HCT116 (cell line): ENCODE measurements at regions not wholly inside any gene's neighbourhood (a gene's known extent, or its start where the extent isn't known, plus 50 kb on each side); places are given as distances from the start of the nearest gene placed in this dataset.

Experiments
- ATAC-seq: fragments of 200-7000 bp; cut with Tn5 transposase; 2 replicates; pipeline ENCODE4 v1.9.1; 2020; ENCODE audit warnings: mild to moderate bottlenecking, moderate library complexity
- BruUV-seq: library from RNA; stranded (reverse); fragments of 400-500 nt; replicated peaks from 2 replicates; lab custom pipeline; 2021; lab: Mats Ljungman, UMichigan
- CTCF ChIA-PET: fragments of 300-600 bp; sonication (Branson Sonifier 250); formaldehyde crosslinking; loops from one replicate; lab custom pipeline; 2021; ENCODE audit warnings: antibody characterized with exemption; lab: Charles Lee
- POLR2A ChIA-PET: fragments of 300-600, 350-600 bp; sonication (Branson Sonifier 250); formaldehyde crosslinking; loops from one replicate; lab custom pipeline; 2021; ENCODE audit warnings: antibody characterized with exemption; lab: Charles Lee
- RAD21 ChIA-PET, 2 experiments: fragments of 300-600 bp; sonication (Branson Sonifier 250); formaldehyde crosslinking; loops; one replicate each; lab custom pipeline; 2023; ENCODE audit warnings: low total read pairs in 2 of 2; ENCODE audit not compliant: uncharacterized antibody in 2 of 2, unreplicated experiment in 2 of 2, low non-redundant PET in 1 of 2; lab: Charles Lee
- DNase-seq: peaks from one replicate; pipeline ENCODE4 v3.0.0-alpha.2; 2010; ENCODE audit warnings: low read depth, low spot score
- H2AFZ ChIP-seq: fragments of 200-600 bp; shearing (Covaris generic), sonication (generic); 2 replicates; pipeline ENCODE4 v1.6.1; 2017; ENCODE audit warnings: low read depth, mixed run types, mixed read lengths, antibody characterized with exemption, low read length; ENCODE audit not compliant: poor library complexity, severe bottlenecking
- H3K27ac ChIP-seq: 2 replicates; pipeline ENCODE4 v1.5.1; 2012; ENCODE audit warnings: low read depth, low read length
- H3K27me3 ChIP-seq: fragments of 200-600 bp; sonication (generic); 2 replicates; pipeline ENCODE4 v1.6.1; 2016; ENCODE audit warnings: mixed run types, low read length, mixed read lengths; ENCODE audit not compliant: insufficient read depth
- H3K36me3 ChIP-seq, 2 experiments: fragments of 200-500 bp in 1 of 2; fragments of 200-600 bp in 1 of 2; sonication (Bioruptor generic) in 1 of 2; sonication (generic) in 1 of 2; 2 replicates each; pipeline versions ENCODE4 v1.5.1 to v1.6.1; 2014 to 2016; ENCODE audit warnings: low read length in 2 of 2, inconsistent platforms in 1 of 2, mixed read lengths in 1 of 2, mixed run types in 1 of 2; ENCODE audit not compliant: insufficient read depth in 2 of 2, control insufficient read depth in 1 of 2
- H3K4me1 ChIP-seq, 2 experiments: fragments of 200-600 bp in 1 of 2; sonication (generic) in 1 of 2; 2 replicates each; pipeline versions ENCODE4 v1.5.1 to v1.6.1; 2012 to 2017; ENCODE audit warnings: low read length in 2 of 2, inconsistent platforms in 1 of 2, mild to moderate bottlenecking in 1 of 2, mixed read lengths in 1 of 2, mixed run types in 1 of 2, moderate library complexity in 1 of 2; ENCODE audit not compliant: insufficient read depth in 2 of 2, control insufficient read depth in 1 of 2
- H3K4me2 ChIP-seq: fragments of 200-600 bp; sonication (generic); 2 replicates; pipeline ENCODE4 v1.6.1; 2017; ENCODE audit warnings: mixed run types, low read length, mixed read lengths
- H3K4me3 ChIP-seq, 2 experiments: fragments of 200-600 bp in 1 of 2; sonication (generic) in 1 of 2; replicated peaks in 1 of 2; 2 replicates each; pipeline ENCODE4 v1.5.1; 2011 to 2016; ENCODE audit warnings: low read length in 2 of 2, control low read depth in 1 of 2, low read depth in 1 of 2, mild to moderate bottlenecking in 1 of 2, mixed read lengths in 1 of 2, mixed run types in 1 of 2
- H3K79me2 ChIP-seq: fragments of 200-600 bp; sonication (generic); 2 replicates; pipeline ENCODE4 v1.6.1; 2017; ENCODE audit warnings: mild to moderate bottlenecking, mixed run types, low read length, moderate library complexity, mixed read lengths; ENCODE audit not compliant: insufficient read depth
- H3K9ac ChIP-seq: fragments of 200-600 bp; sonication (generic); 2 replicates; pipeline ENCODE4 v1.6.1; 2016; ENCODE audit warnings: low read length, mixed read lengths
- H3K9me2 ChIP-seq: fragments of 200-600 bp; sonication (generic), shearing (Covaris generic); 2 replicates; pipeline ENCODE4 v1.6.1; 2017; ENCODE audit warnings: mixed run types, mild to moderate bottlenecking, moderate library complexity; ENCODE audit not compliant: insufficient read depth
- H3K9me3 ChIP-seq, 2 experiments: fragments of 200-500 bp in 1 of 2; fragments of 200-600 bp in 1 of 2; sonication (Bioruptor generic) in 1 of 2; sonication (generic) in 1 of 2; 2 replicates each; pipeline ENCODE4 v1.6.1; 2014 to 2017; ENCODE audit warnings: low read length in 2 of 2, mixed read lengths in 2 of 2, inconsistent platforms in 1 of 2, low read depth in 1 of 2, mild to moderate bottlenecking in 1 of 2, mixed run types in 1 of 2, moderate library complexity in 1 of 2; ENCODE audit not compliant: control insufficient read depth in 1 of 2, insufficient read depth in 1 of 2
- H4K20me1 ChIP-seq: fragments of 200-600 bp; sonication (generic), shearing (Covaris generic); 2 replicates; pipeline ENCODE4 v1.6.1; 2017; ENCODE audit warnings: mixed run types, mild to moderate bottlenecking, moderate library complexity; ENCODE audit not compliant: insufficient read depth
- CBX3 ChIP-seq: IDR thresholded peaks from 2 replicates; pipeline ENCODE4 v1.6.1; 2012; ENCODE audit warnings: low read depth
- CEBPB ChIP-seq: IDR thresholded peaks from 2 replicates; pipeline ENCODE4 v1.6.1; 2012; ENCODE audit warnings: low read depth
- EGR1 ChIP-seq: IDR thresholded peaks from 2 replicates; pipeline ENCODE4 v1.6.1; 2012; ENCODE audit warnings: low read depth
- ELF1 ChIP-seq: IDR thresholded peaks from 2 replicates; pipeline ENCODE4 v1.6.1; 2012; ENCODE audit warnings: low read depth, borderline replicate concordance
- EZH2 ChIP-seq: fragments of 200-600 bp; sonication (generic); IDR thresholded peaks from 2 replicates; pipeline ENCODE4 v1.6.1; 2017; ENCODE audit warnings: antibody characterized with exemption, mixed run types
- FOSL1 ChIP-seq: IDR thresholded peaks from 2 replicates; pipeline ENCODE4 v1.6.1; 2012; ENCODE audit warnings: low read depth
- POLR2AphosphoS5 ChIP-seq: IDR thresholded peaks from 2 replicates; pipeline ENCODE4 v1.6.1; 2011; ENCODE audit warnings: mild to moderate bottlenecking, low read depth, low read length, moderate library complexity
- RAD21 ChIP-seq: IDR thresholded peaks from 2 replicates; pipeline ENCODE4 v1.6.1; 2012; ENCODE audit warnings: low read depth, mild to moderate bottlenecking
- SIN3A ChIP-seq: IDR thresholded peaks from 2 replicates; pipeline ENCODE4 v1.6.1; 2012; ENCODE audit warnings: low read depth
- SP1 ChIP-seq: IDR thresholded peaks from 2 replicates; pipeline ENCODE4 v1.6.1; 2012; ENCODE audit warnings: low read depth
- SRF ChIP-seq: IDR thresholded peaks from 2 replicates; pipeline ENCODE4 v1.6.1; 2012; ENCODE audit warnings: low read depth
- TCF7L2 ChIP-seq: IDR thresholded peaks from 2 replicates; pipeline ENCODE4 v1.7.0; 2011; ENCODE audit warnings: borderline replicate concordance, inconsistent platforms; ENCODE audit not compliant: insufficient read depth, insufficient read length; ENCODE audit errors: extremely low read depth
- YY1 ChIP-seq: IDR thresholded peaks from 2 replicates; pipeline ENCODE4 v1.6.1; 2011; ENCODE audit warnings: low read length, low read depth, moderate library complexity, mild to moderate bottlenecking; ENCODE audit not compliant: insufficient replicate concordance; ENCODE audit errors: extremely low read depth
- ZFX ChIP-seq: fragments of 450-650 bp; IDR thresholded peaks from 2 replicates; pipeline ENCODE4 v1.6.1; 2017
- ZNF274 ChIP-seq: fragments of 200-500 bp; sonication (Bioruptor generic); IDR thresholded peaks from 2 replicates; pipeline ENCODE4 v1.6.1; 2014; ENCODE audit warnings: mild to moderate bottlenecking, low read depth, low read length, inconsistent platforms
- intact Hi-C: fragments of 100-400 bp; cut with micrococcal nuclease; formaldehyde crosslinking; loops from 2 replicates; pipeline ENCODE4 v1.10.0; 2022
- TF ChIP-seq, protein P1 (sequence below): IDR thresholded peaks from 2 replicates; pipeline ENCODE4 v1.6.1; 2012
- TF ChIP-seq, protein P2 (sequence below): IDR thresholded peaks from 2 replicates; pipeline ENCODE4 v1.6.1; 2011; ENCODE audit warnings: mild to moderate bottlenecking, low read length, moderate library complexity; ENCODE audit not compliant: insufficient replicate concordance; ENCODE audit errors: extremely low read depth
- TF ChIP-seq, protein P3 (sequence below), 3 experiments: fragments of 200-600 bp in 1 of 3; sonication (generic) in 1 of 3; IDR thresholded peaks in 2 of 3; conservative IDR thresholded peaks in 1 of 3; 2 replicates each; pipeline ENCODE4 v1.5.1; 2012 to 2017; ENCODE audit warnings: low read depth in 2 of 3, low read length in 2 of 3, antibody characterized with exemption in 1 of 3, borderline replicate concordance in 1 of 3, control low read depth in 1 of 3, mild to moderate bottlenecking in 1 of 3, mixed read lengths in 1 of 3, mixed run types in 1 of 3, moderate library complexity in 1 of 3; ENCODE audit not compliant: insufficient read depth in 1 of 3

DNA sequence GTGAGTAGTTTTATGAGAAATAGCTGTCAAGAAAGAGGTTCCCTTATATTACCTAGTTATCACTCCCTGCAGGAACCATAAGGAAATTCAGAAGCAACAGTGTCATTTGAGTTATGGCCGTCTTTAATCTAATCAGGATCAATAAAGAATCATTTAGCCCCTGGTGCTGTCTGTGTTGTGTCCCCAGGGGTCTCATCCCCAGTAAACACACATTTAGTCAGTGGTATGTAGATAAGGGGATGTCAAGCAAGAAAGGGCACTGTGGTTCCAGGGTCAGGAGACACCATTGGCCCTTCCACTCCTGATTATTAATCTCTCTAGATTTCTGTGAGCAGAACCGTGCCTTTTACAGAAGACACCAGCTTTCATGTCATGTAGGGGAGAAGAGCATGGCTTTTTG lies 158.0 kb upstream of the SEMA6A start:
- H3K79me2 ChIP-seq = no peaks in the 10 kb centered on the region
- H3K9me3 ChIP-seq = no peaks in the 10 kb centered on the region
- no peak overlapping the region for H3K4me3 ChIP-seq
- no peak for ATAC-seq
- H2AFZ ChIP-seq = no peak overlapping the region
- no TSS peak for BruUV-seq
- no peak for TF ChIP-seq POLR2AphosphoS5
- TF ChIP-seq CBX3 = no peak
- TF ChIP-seq, protein P1, sequence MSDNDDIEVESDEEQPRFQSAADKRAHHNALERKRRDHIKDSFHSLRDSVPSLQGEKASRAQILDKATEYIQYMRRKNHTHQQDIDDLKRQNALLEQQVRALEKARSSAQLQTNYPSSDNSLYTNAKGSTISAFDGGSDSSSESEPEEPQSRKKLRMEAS = no peak
- no peak for TF ChIP-seq ZNF274
- TF ChIP-seq EGR1 = no peak
- no peak for TF ChIP-seq YY1
- no peaks in the 10 kb centered on the region for H3K27me3 ChIP-seq
- intact Hi-C loops = no loop called here
- no peak overlapping the region for H3K27ac ChIP-seq
- RAD21 ChIA-PET = no interaction called here
- H3K9me2 ChIP-seq = no peaks in the 10 kb centered on the region
- CTCF ChIA-PET = no interaction called here
- POLR2A ChIA-PET = no interaction called here
- H3K36me3 ChIP-seq = no peaks in the 10 kb centered on the region
- DNase-seq = no peak
- no peaks in the 10 kb centered on the region for H4K20me1 ChIP-seq
- no peak overlapping the region for H3K9ac ChIP-seq
- no peak overlapping the region for H3K4me2 ChIP-seq
- H3K4me1 ChIP-seq = no peaks in the 10 kb centered on the region

DNA sequence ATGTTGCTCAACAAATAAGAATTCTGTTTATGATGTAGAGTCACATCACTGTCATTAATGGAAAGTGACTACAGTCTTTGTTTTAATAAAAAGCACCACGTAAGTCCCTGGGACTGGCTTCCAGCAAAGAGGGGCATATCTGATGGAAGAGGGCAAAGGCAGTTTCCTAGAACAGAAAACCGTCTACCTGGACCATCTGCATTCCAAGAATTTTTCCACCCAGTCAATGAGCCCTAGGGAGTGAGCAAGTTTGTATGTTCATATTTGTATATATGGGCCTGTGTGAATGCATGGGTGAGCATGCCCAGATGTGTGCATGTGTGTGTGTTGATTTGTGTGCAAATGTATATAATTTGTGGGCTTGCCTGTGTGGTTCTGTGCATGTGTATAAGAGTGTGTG lies 156.8 kb upstream of the SEMA6A start:
- no peak for DNase-seq
- no peaks in the 10 kb centered on the region for H3K79me2 ChIP-seq
- H2AFZ ChIP-seq = no peak overlapping the region
- ChIA-PET RAD21 (no interaction called here), POLR2A (no interaction called here), CTCF (no interaction called here)
- no peaks in the 10 kb centered on the region for H3K4me1 ChIP-seq
- no peaks in the 10 kb centered on the region for H3K9me2 ChIP-seq
- no peak overlapping the region for H3K4me3 ChIP-seq
- no peaks in the 10 kb centered on the region for H3K36me3 ChIP-seq
- H3K4me2 ChIP-seq = no peak overlapping the region
- no peak overlapping the region for H3K9ac ChIP-seq
- no peaks in the 10 kb centered on the region for H3K9me3 ChIP-seq
- no peak overlapping the region for H3K27ac ChIP-seq
- intact Hi-C loops = no loop called here
- ATAC-seq = no peak
- no peaks in the 10 kb centered on the region for H3K27me3 ChIP-seq
- no peaks in the 10 kb centered on the region for H4K20me1 ChIP-seq
- BruUV-seq = no TSS peak
- no peak for TF ChIP-seq SP1
- no peak for TF ChIP-seq ELF1
- TF ChIP-seq ZFX = no peak
- no peak for TF ChIP-seq EZH2
- no peak for TF ChIP-seq TCF7L2
- TF ChIP-seq, protein P1 = no peak
- TF ChIP-seq, protein P2, sequence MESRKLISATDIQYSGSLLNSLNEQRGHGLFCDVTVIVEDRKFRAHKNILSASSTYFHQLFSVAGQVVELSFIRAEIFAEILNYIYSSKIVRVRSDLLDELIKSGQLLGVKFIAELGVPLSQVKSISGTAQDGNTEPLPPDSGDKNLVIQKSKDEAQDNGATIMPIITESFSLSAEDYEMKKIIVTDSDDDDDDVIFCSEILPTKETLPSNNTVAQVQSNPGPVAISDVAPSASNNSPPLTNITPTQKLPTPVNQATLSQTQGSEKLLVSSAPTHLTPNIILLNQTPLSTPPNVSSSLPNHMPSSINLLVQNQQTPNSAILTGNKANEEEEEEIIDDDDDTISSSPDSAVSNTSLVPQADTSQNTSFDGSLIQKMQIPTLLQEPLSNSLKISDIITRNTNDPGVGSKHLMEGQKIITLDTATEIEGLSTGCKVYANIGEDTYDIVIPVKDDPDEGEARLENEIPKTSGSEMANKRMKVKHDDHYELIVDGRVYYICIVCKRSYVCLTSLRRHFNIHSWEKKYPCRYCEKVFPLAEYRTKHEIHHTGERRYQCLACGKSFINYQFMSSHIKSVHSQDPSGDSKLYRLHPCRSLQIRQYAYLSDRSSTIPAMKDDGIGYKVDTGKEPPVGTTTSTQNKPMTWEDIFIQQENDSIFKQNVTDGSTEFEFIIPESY = no peak
- no peak for TF ChIP-seq RAD21
- no peak for TF ChIP-seq SIN3A
- TF ChIP-seq, protein P3, sequence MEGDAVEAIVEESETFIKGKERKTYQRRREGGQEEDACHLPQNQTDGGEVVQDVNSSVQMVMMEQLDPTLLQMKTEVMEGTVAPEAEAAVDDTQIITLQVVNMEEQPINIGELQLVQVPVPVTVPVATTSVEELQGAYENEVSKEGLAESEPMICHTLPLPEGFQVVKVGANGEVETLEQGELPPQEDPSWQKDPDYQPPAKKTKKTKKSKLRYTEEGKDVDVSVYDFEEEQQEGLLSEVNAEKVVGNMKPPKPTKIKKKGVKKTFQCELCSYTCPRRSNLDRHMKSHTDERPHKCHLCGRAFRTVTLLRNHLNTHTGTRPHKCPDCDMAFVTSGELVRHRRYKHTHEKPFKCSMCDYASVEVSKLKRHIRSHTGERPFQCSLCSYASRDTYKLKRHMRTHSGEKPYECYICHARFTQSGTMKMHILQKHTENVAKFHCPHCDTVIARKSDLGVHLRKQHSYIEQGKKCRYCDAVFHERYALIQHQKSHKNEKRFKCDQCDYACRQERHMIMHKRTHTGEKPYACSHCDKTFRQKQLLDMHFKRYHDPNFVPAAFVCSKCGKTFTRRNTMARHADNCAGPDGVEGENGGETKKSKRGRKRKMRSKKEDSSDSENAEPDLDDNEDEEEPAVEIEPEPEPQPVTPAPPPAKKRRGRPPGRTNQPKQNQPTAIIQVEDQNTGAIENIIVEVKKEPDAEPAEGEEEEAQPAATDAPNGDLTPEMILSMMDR (IDR thresholded peaks at IDR 0.05 in 2 of 3, conservative IDR thresholded peaks at IDR 0.05 in 1 of 3; ENCODE audit: borderline replicate concordance in 1 of 3, insufficient read depth in 1 of 3, low read depth in 2 of 3, low read length in 2 of 3) = no peak
- TF ChIP-seq EGR1 = no peak
- no peak for TF ChIP-seq CEBPB
- TF ChIP-seq FOSL1 = no peak
- no peak for TF ChIP-seq CBX3
- TF ChIP-seq POLR2AphosphoS5 = no peak
- TF ChIP-seq SRF = no peak
